Transverse colon (tissue), 3 donors: ENCODE measurements at regions not wholly inside any gene's neighbourhood (a gene's known extent, or its start where the extent isn't known, plus 50 kb on each side); places are given as distances from the start of the nearest gene placed in this dataset.

Source experiments
- POLR2A ChIP-seq: fragments of 450-650 bp; IDR thresholded peaks from one replicate; pipeline ENCODE4 v1.6.1; 2016; ENCODE audit warnings: antibody characterized with exemption, mild to moderate bottlenecking, moderate library complexity
- TF ChIP-seq, protein P1 (sequence below), 5 experiments: fragments of 200-600 bp in 3 of 5; fragments of 450-650 bp in 2 of 5; sonication (generic) in 3 of 5; IDR thresholded peaks; 1 replicate in 2 of 5; 2 replicates in 3 of 5; pipeline ENCODE4 v1.5.1; 2016 to 2017; ENCODE audit warnings: antibody characterized with exemption in 5 of 5, inconsistent platforms in 3 of 5, mild to moderate bottlenecking in 2 of 5, moderate library complexity in 1 of 5

DNA sequence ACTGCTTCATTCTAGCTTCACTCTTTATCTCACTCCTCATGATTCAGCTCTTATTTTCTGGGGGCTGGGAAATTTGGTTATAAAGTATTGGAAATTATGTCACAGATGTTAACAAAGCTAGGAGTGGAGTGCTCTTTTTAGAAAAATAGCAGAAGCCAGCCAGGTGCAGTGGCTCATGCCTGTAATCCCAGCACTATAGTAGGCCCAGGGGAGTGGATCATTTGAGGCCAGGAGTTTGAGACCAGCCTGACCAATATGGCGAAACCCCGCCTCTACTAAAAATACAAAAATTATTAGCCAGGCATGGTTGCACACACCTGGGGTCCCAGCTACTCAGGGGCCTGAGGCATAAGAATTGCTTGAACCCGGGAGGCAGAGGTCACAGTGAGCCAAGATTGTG is 97.2 kb upstream of the GUCY1A1 start:
- TF ChIP-seq, protein P1, sequence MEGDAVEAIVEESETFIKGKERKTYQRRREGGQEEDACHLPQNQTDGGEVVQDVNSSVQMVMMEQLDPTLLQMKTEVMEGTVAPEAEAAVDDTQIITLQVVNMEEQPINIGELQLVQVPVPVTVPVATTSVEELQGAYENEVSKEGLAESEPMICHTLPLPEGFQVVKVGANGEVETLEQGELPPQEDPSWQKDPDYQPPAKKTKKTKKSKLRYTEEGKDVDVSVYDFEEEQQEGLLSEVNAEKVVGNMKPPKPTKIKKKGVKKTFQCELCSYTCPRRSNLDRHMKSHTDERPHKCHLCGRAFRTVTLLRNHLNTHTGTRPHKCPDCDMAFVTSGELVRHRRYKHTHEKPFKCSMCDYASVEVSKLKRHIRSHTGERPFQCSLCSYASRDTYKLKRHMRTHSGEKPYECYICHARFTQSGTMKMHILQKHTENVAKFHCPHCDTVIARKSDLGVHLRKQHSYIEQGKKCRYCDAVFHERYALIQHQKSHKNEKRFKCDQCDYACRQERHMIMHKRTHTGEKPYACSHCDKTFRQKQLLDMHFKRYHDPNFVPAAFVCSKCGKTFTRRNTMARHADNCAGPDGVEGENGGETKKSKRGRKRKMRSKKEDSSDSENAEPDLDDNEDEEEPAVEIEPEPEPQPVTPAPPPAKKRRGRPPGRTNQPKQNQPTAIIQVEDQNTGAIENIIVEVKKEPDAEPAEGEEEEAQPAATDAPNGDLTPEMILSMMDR (IDR thresholded peaks at IDR 0.05): no peak
- TF ChIP-seq POLR2A: no peak
